ENCODE measurements at regions not wholly inside any gene's neighbourhood (a gene's known extent, or its start where the extent isn't known, plus 50 kb on each side); places are given as distances from the start of the nearest gene placed in this dataset.
"Not testable (repeated sequence)": the region's sequence is repeated elsewhere in the genome, so short reads cannot be mapped to it uniquely, and the experiment has no call there.

GRCh38 chr15:30030345-30030744 lies 52.4 kb upstream of the GOLGA8J start:
- no peak for DNase-seq

GRCh38 chr15:30023798-30024295 lies 58.9 kb upstream of the GOLGA8J start:
- DNase-seq, result no peak

- DNase-seq, result no peak
Observed at GRCh38 chr15:30010746-30011145, 72.0 kb upstream of the GOLGA8J start.

GRCh38 chr15:30008156-30008555 lies 74.6 kb upstream of the GOLGA8J start:
- no peak for DNase-seq

- no peak for DNase-seq
Observed at GRCh38 chr15:30001602-30002001, 81.2 kb upstream of the GOLGA8J start.

GRCh38 chr15:29998033-29998432 lies 84.7 kb upstream of the GOLGA8J start:
- no peak for DNase-seq

GRCh38 chr15:29997499-29997898 lies 85.3 kb upstream of the GOLGA8J start:
- no peak for DNase-seq

- DNase-seq, result no peak
Observed at GRCh38 chr15:29994284-29994683, 88.5 kb upstream of the GOLGA8J start.

GRCh38 chr15:29990954-29991353 lies 91.8 kb upstream of the GOLGA8J start:
- DNase-seq, result no peak

GRCh38 chr15:29990035-29990434 lies 92.7 kb upstream of the GOLGA8J start:
- DNase-seq, result no peak

GRCh38 chr15:29988701-29989100 lies 94.1 kb upstream of the GOLGA8J start:
- DNase-seq, result no peak

- no peak for DNase-seq
Observed at GRCh38 chr15:29986946-29987345, 95.8 kb upstream of the GOLGA8J start.

GRCh38 chr15:29978411-29979382 lies 104.1 kb upstream of the GOLGA8J start:
- no peak for DNase-seq

- DNase-seq, result not testable (repeated sequence)
Observed at GRCh38 chr15:29974056-29974455, 108.7 kb upstream of the GOLGA8J start.

GRCh38 chr15:29972051-29972450 lies 110.7 kb upstream of the GOLGA8J start:
- no peak for DNase-seq

- DNase-seq, result no peak
Observed at GRCh38 chr15:29970402-29970695, 112.4 kb upstream of the GOLGA8J start.

GRCh38 chr15:29969562-29970401 lies 113.0 kb upstream of the GOLGA8J start:
- no peak for DNase-seq

GRCh38 chr15:29968895-29969561 lies 113.7 kb upstream of the GOLGA8J start:
- DNase-seq, result no peak

GRCh38 chr15:29968099-29968894 lies 114.5 kb upstream of the GOLGA8J start:
- no peak for DNase-seq

GRCh38 chr15:29962407-29962806 lies 120.3 kb upstream of the GOLGA8J start:
- DNase-seq, result no peak

- DNase-seq, result no peak
Observed at GRCh38 chr15:29959384-29960137, 123.2 kb upstream of the GOLGA8J start.

GRCh38 chr15:29952225-29952624 lies 130.0 kb upstream of the TJP1 start:
- no peak for DNase-seq
